Kasumi-1 (cell line): ENCODE measurements at regions not wholly inside any gene's neighbourhood (a gene's known extent, or its start where the extent isn't known, plus 50 kb on each side); places are given as distances from the start of the nearest gene placed in this dataset.
"Not testable (repeated sequence)": the region's sequence is repeated elsewhere in the genome, so short reads cannot be mapped to it uniquely, and the experiment has no call there.

Experiments used
- DNase-seq, 2 experiments: peaks; one replicate each; lab custom pipeline; 2025; lab: John Stamatoyannopoulos, UW

DNA sequence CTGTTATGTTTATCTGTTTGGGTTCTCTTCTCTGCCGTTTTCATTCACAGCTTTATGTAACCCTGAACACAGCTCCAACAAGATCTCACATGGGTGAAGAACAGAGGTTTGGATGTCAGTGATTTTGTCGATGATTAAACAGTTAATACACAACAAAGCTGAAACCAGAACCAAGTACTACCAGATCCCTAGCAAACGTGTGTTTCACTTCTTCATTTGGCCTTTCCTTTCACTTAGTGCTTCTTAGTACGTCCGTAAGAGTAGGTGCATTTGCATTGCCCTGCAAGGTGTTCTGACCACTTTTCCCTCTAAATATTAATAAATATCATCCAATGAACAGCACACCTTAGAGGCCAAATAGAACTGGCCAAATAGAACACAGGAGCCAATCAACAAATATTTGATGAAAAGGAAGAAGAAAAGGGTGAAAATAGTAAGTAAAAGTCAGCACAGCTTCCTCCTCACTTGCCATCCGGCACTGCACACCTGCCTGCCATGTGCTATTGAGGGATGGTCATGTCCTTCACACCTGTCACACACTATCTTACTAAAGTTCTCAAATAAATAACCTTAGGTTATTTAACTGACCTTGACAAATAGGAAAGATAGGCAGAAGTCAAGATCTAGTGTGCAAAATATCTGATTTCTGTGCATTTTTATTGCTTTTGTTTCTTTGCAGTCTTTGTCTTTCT is 252.6 kb upstream of the ANKRD30A start:
- no peak for DNase-seq

DNA sequence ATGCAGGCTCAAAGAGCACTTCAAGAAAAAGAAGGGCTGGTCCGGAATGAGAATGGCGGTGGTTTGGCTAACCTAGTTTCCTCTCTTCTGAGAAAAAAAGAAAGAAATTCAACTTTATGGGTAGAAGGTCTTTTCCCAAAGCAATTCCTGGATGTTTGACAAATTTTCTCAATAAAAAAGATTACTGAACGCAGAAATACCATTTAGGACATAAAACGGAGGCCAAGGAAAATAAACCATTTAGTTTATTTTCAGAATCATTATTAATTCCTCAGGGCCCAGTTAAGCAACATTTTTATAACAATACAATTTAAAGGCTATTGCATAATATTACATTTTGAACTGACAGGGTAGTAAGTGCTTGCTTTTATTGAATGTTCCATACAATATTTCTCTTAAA is 284.6 kb upstream of the ANKRD30A start:
- DNase-seq = no peak

DNA sequence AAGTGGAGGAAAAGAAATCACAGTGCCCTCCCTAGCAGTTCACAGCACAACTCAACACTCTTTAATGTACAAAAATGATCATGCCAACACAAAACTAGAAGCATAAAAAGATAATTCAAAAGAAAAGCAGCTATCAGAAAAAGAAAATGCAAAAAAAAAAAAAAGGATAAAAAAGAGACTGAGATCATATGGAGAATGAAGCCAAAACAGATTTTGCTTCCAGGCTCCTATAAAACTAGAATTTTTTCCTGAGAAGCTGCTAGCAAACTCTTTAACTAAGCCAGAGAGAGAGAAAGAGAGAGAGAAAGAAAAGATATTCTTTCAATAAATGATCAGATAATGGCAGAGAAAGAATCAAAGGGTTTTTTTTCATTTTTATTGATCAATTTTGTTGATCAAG is 288.0 kb upstream of the ANKRD30A start:
- no peak for DNase-seq

DNA sequence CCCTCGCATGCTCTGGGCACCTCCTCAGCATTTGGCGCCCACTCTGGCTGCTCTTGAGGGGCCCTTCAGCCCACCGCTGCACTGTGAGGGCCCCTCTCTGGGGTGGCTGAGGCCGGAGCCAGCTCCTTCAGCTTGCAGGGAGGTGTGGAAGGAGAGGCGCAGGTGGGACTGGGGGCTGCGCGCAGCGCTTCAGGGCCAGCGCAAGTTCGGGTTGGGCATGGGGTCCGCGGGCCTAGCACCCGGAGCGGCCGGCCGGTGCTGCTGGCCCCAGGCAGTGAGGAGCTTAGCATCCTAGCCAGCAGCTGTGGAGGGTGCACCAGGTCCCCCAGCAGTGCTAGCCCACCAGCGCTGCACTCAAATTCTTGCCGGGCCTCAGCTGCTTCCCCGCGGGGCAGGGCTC is 305.6 kb upstream of the ANKRD30A start:
- DNase-seq = no peak

DNA sequence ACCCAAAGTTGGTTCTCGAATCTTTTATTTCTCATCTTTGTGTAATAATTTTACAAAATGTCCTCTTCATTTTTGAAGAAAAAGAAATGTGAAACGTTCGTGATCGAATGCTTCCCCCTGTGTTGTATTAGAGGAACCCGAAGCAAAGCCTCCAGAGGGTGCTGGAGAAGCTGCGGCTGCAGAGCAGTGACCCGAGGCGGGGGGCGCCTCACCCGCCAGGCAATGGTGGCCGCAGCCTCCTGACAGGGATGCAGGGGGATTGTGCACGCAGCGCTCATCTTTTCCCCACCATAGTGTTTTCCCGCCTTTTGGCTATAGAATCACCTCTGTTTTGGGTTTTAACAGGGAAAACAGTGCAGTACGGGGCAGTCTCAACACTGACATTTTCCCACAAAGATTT is 307.5 kb upstream of the ANKRD30A start:
- no peak for DNase-seq

- no peak for DNase-seq
Observed at GRCh38 chr10:36808625-36809362, 316.6 kb upstream of the ANKRD30A start.

- no peak for DNase-seq
Observed at GRCh38 chr10:36803229-36803628, 322.2 kb upstream of the ANKRD30A start.

DNA sequence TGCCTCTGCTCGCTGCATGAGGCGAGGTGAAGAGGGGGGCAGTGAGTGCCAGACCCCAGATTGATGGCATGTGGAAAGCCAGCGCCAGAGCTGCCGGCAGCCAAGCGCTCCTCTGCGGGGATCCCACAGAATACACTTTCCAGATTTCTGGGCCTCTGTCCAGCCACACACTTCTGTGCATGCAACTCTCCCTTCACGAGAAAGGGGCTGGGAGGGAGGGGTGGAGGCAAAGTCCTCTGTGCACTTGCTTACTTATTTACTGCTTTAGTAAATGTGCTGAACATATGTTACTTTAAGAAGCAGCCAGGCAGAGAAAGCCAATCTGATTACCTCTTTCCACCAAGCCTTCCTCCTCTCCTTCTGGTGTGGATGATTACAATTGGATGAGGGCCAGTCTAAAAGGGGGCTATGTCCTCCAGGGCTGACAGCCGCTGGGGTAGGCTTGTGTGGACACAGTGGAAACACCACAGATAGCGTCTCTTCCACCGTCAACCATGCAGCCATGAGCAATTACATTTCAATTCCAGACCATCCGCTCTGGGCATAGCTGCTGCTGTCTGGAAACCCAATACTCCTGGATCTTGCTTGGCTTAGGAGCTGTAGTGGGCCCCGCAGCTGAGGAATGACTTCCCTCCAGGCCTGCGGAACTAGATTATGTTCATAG is 322.8 kb upstream of the ANKRD30A start:
- no peak for DNase-seq

GRCh38 chr10:36801660-36802059 is 323.7 kb upstream of the ANKRD30A start:
- DNase-seq = no peak

- no peak for DNase-seq
Observed at GRCh38 chr10:36794981-36795380, 330.4 kb upstream of the ANKRD30A start.

- DNase-seq = no peak
Observed at GRCh38 chr10:36789974-36790373, 335.4 kb upstream of the ANKRD30A start.

DNA sequence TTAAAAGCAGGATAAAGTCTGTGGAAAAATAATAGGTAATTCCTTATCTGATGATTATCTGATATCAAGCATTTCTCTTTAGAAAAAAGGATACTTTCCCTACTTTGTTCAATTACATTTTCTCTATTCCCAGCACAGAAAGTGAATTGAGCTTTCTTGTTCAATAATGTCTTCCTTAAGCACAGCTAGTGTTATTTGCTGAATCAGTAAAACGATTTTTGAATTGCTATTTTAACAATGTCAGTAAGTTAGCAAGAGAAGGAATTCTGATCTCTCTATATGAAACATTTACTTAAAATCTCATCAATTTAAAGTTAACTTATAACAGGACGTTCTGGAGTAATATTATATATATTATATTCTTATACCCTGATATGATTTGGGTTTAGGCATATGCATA is 337.2 kb upstream of the ANKRD30A start:
- no peak for DNase-seq

DNA sequence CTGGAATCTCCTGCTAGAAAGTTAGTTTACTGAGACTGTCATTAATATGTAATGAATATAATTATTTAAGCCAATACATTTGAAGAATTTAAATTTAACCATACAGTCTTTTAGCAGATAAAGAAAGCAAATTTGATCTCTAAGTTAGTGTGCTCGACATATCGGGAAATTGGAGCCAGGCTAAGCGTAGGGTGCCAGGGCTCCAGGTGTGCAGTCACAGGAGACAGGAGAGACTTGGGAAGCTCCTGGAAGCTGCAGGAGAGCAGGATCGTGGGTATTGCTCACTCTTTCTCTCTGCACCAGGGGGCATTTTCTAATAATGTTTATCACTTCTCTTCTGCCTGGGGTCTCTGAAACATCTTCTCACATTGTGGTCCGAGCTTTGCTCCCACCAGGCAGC is 342.0 kb upstream of the ANKRD30A start:
- no peak for DNase-seq

DNA sequence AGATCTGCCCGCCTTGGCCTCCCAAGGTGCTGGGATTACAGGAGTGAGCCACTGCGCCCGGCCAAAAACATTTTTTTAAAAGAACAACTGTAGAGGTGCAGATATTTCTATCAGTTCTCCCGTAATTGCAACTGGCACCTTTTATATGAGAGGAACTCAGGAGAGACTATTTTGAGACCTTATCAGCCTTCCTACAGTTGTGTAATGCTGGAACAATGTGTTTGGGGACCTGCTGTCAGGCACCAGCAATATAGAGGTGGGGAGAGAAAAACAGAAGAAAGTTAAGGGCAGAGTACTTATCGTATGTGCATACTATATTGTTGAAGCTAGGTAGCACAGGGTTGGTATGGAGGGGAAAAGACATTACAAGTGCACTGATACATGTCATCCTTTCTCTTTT is 343.8 kb upstream of the ANKRD30A start:
- no peak for DNase-seq

- DNase-seq = no peak
Observed at GRCh38 chr10:36780158-36780557, 345.2 kb upstream of the ANKRD30A start.

GRCh38 chr10:36779238-36779846 is 346.1 kb upstream of the ANKRD30A start:
- DNase-seq = peak; percentile 82 to 90

DNA sequence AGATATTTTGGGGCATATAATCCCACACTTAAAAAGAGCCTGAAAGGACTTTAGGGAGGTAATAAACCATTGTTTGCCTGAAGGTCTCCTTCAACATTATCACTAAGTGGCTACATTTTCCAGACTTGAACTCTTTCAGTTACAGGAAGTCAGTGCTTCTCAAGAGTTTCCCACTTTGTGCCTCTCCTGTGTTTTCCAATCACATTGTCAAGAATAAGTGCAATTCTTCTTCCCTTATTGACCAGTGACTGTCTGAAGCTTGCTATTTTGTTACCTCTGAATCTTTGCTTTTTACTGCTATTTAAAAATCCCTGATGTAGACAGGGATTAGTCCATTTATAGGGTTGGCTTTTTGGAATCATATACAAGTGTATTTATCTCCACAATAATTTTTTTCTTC is 346.7 kb upstream of the ANKRD30A start:
- DNase-seq = no peak

DNA sequence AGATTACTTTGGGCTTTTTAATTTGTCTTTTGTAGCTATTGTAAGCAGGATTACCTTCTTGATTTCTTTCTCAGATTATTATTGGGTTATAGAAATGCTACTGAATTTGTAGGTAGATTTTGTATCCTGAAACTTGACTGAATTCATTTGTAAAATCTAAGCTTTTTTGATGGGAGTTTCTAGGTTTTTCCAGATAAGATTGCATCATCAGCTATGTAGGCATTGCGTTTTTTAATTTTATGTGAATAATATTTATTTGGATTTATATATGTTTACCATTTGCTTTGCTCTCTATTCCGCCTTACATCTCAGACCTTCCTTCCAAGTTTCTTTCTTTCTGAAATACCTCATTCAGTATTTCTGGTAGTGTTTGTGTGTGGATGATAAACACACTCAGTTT is 351.7 kb upstream of the ANKRD30A start:
- no peak for DNase-seq

- DNase-seq = no peak
Observed at GRCh38 chr10:36771725-36772124, 353.7 kb upstream of the ANKRD30A start.

DNA sequence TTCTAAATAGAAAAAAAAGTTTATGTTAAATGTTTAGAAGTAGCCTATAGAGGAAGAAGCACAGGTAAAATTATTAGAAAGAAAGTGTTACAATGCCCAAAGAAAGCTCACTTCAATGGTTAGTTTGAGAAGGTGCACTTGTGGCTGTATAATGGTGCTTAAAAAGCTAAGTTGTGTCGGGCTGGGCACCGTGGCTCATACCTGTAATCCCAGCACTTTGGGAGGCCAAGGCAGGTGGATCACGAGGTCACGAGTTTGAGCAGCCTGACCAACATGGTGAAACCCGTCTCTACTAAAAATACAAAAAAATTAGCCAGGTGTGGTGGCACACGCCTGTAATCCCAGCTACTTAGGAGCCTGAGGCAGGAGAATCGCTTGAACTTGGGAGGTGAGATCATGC is 355.7 kb upstream of the ANKRD30A start:
- DNase-seq = not testable (repeated sequence)

DNA sequence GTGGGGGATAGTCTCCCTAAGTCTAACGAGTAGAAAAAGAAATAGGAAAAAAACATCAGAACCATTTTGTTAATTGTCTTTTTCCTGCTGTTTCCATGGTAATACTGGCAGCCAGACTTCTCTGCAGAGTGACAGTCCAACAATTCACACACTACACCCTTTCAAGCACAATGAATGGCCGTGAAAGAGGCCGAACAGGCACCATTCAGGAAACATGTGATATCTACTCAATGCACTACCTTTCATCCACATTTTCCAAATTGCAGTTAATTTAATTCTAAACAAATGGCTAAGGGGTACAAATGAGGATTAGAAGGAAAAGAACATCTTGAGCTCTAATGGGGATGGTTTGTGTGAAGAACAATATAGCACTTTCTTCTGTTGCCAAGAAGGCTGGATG is 358.5 kb upstream of the ANKRD30A start:
- DNase-seq = no peak

DNA sequence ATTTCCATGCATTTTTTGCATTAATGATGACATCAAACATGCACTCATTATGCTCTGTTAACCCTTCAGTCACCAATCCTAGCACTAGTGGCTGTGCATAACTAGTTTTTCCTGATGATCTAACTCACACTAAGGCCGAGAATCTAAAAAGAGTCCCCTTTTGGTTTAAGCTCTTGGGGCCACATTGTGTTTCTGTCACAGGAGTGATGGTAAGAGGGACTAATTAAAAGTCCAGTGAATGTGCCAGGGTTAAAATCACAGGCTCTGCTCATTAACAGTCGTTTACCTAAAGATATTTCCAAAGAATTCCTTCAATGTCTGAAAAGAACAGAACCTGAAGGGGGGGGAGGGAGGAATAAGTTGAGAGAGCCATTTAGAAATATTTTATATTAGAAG is 359.0 kb upstream of the ANKRD30A start:
- DNase-seq = no peak
